Astrocyte (in vitro differentiated cells and primary cell): ENCODE measurements at regions not wholly inside any gene's neighbourhood (a gene's known extent, or its start where the extent isn't known, plus 50 kb on each side); places are given as distances from the start of the nearest gene placed in this dataset.

ENCODE experiments used
- CTCF ChIP-seq: IDR thresholded peaks from 2 replicates; pipeline ENCODE4 v1.5.1; 2011; ENCODE audit warnings: low read depth, mild to moderate bottlenecking, inconsistent platforms, low read length, moderate library complexity; ENCODE audit not compliant: insufficient read depth
- EZH2 ChIP-seq: IDR thresholded peaks from 2 replicates; pipeline ENCODE4 v1.6.1; 2012; ENCODE audit warnings: mild to moderate bottlenecking, low read length, inconsistent platforms; ENCODE audit not compliant: insufficient read depth

GRCh38 chr2:236400046-236400574, 135.9 kb upstream of the ASB18 start:
- TF ChIP-seq EZH2 (no peak), CTCF (no peak)
